PFSK-1 (cell line): ENCODE measurements at regions not wholly inside any gene's neighbourhood (a gene's known extent, or its start where the extent isn't known, plus 50 kb on each side); places are given as distances from the start of the nearest gene placed in this dataset.

ENCODE experiments used
- POLR2AphosphoS5 ChIP-seq: IDR thresholded peaks from 2 replicates; pipeline ENCODE4 v1.6.1; 2012; ENCODE audit warnings: low read depth, mild to moderate bottlenecking, control low read depth, low read length, moderate library complexity
- REST ChIP-seq, 2 experiments: IDR thresholded peaks; 2 replicates each; pipeline versions ENCODE4 v1.6.1 to v1.8.0; 2011 to 2012; ENCODE audit warnings: low read depth in 2 of 2, low read length in 2 of 2, control low read depth in 1 of 2, inconsistent platforms in 1 of 2, mild to moderate bottlenecking in 1 of 2, moderate library complexity in 1 of 2; ENCODE audit not compliant: insufficient read depth in 1 of 2
- TAF1 ChIP-seq: IDR thresholded peaks from 2 replicates; pipeline ENCODE4 v1.6.1; 2012; ENCODE audit warnings: low read length, control low read depth, borderline replicate concordance; ENCODE audit not compliant: insufficient read depth

GRCh38 chr4:117331817-117332216 is 246.4 kb upstream of the TRAM1L1 start:
- TF ChIP-seq TAF1 = no peak
- no peak for TF ChIP-seq REST (IDR thresholded peaks at IDR 0.05; ENCODE audit: insufficient read depth in 1 of 2, low read depth in 2 of 2, low read length in 2 of 2)
- no peak for TF ChIP-seq POLR2AphosphoS5
